HCT116 (cell line): ENCODE measurements at regions not wholly inside any gene's neighbourhood (a gene's known extent, or its start where the extent isn't known, plus 50 kb on each side); places are given as distances from the start of the nearest gene placed in this dataset.

Experiments used
- ATAC-seq: fragments of 200-7000 bp; cut with Tn5 transposase; 2 replicates; pipeline ENCODE4 v1.9.1; 2020; ENCODE audit warnings: mild to moderate bottlenecking, moderate library complexity
- BruUV-seq: library from RNA; stranded (reverse); fragments of 400-500 nt; replicated peaks from 2 replicates; lab custom pipeline; 2021; lab: Mats Ljungman, UMichigan
- CTCF ChIA-PET: fragments of 300-600 bp; sonication (Branson Sonifier 250); formaldehyde crosslinking; loops from one replicate; lab custom pipeline; 2021; ENCODE audit warnings: antibody characterized with exemption; lab: Charles Lee
- POLR2A ChIA-PET: fragments of 300-600, 350-600 bp; sonication (Branson Sonifier 250); formaldehyde crosslinking; loops from one replicate; lab custom pipeline; 2021; ENCODE audit warnings: antibody characterized with exemption; lab: Charles Lee
- RAD21 ChIA-PET, 2 experiments: fragments of 300-600 bp; sonication (Branson Sonifier 250); formaldehyde crosslinking; loops; one replicate each; lab custom pipeline; 2023; ENCODE audit warnings: low total read pairs in 2 of 2; ENCODE audit not compliant: uncharacterized antibody in 2 of 2, unreplicated experiment in 2 of 2, low non-redundant PET in 1 of 2; lab: Charles Lee
- DNase-seq: peaks from one replicate; pipeline ENCODE4 v3.0.0-alpha.2; 2010; ENCODE audit warnings: low read depth, low spot score
- H2AFZ ChIP-seq: fragments of 200-600 bp; shearing (Covaris generic), sonication (generic); 2 replicates; pipeline ENCODE4 v1.6.1; 2017; ENCODE audit warnings: low read depth, mixed run types, mixed read lengths, antibody characterized with exemption, low read length; ENCODE audit not compliant: poor library complexity, severe bottlenecking
- H3K27ac ChIP-seq: 2 replicates; pipeline ENCODE4 v1.5.1; 2012; ENCODE audit warnings: low read depth, low read length
- H3K27me3 ChIP-seq: fragments of 200-600 bp; sonication (generic); 2 replicates; pipeline ENCODE4 v1.6.1; 2016; ENCODE audit warnings: mixed run types, low read length, mixed read lengths; ENCODE audit not compliant: insufficient read depth
- H3K36me3 ChIP-seq, 2 experiments: fragments of 200-500 bp in 1 of 2; fragments of 200-600 bp in 1 of 2; sonication (Bioruptor generic) in 1 of 2; sonication (generic) in 1 of 2; 2 replicates each; pipeline versions ENCODE4 v1.5.1 to v1.6.1; 2014 to 2016; ENCODE audit warnings: low read length in 2 of 2, inconsistent platforms in 1 of 2, mixed read lengths in 1 of 2, mixed run types in 1 of 2; ENCODE audit not compliant: insufficient read depth in 2 of 2, control insufficient read depth in 1 of 2
- H3K4me1 ChIP-seq, 2 experiments: fragments of 200-600 bp in 1 of 2; sonication (generic) in 1 of 2; 2 replicates each; pipeline versions ENCODE4 v1.5.1 to v1.6.1; 2012 to 2017; ENCODE audit warnings: low read length in 2 of 2, inconsistent platforms in 1 of 2, mild to moderate bottlenecking in 1 of 2, mixed read lengths in 1 of 2, mixed run types in 1 of 2, moderate library complexity in 1 of 2; ENCODE audit not compliant: insufficient read depth in 2 of 2, control insufficient read depth in 1 of 2
- H3K4me2 ChIP-seq: fragments of 200-600 bp; sonication (generic); 2 replicates; pipeline ENCODE4 v1.6.1; 2017; ENCODE audit warnings: mixed run types, low read length, mixed read lengths
- H3K4me3 ChIP-seq, 2 experiments: fragments of 200-600 bp in 1 of 2; sonication (generic) in 1 of 2; replicated peaks in 1 of 2; 2 replicates each; pipeline ENCODE4 v1.5.1; 2011 to 2016; ENCODE audit warnings: low read length in 2 of 2, control low read depth in 1 of 2, low read depth in 1 of 2, mild to moderate bottlenecking in 1 of 2, mixed read lengths in 1 of 2, mixed run types in 1 of 2
- H3K79me2 ChIP-seq: fragments of 200-600 bp; sonication (generic); 2 replicates; pipeline ENCODE4 v1.6.1; 2017; ENCODE audit warnings: mild to moderate bottlenecking, mixed run types, low read length, moderate library complexity, mixed read lengths; ENCODE audit not compliant: insufficient read depth
- H3K9ac ChIP-seq: fragments of 200-600 bp; sonication (generic); 2 replicates; pipeline ENCODE4 v1.6.1; 2016; ENCODE audit warnings: low read length, mixed read lengths
- H3K9me2 ChIP-seq: fragments of 200-600 bp; sonication (generic), shearing (Covaris generic); 2 replicates; pipeline ENCODE4 v1.6.1; 2017; ENCODE audit warnings: mixed run types, mild to moderate bottlenecking, moderate library complexity; ENCODE audit not compliant: insufficient read depth
- H3K9me3 ChIP-seq, 2 experiments: fragments of 200-500 bp in 1 of 2; fragments of 200-600 bp in 1 of 2; sonication (Bioruptor generic) in 1 of 2; sonication (generic) in 1 of 2; 2 replicates each; pipeline ENCODE4 v1.6.1; 2014 to 2017; ENCODE audit warnings: low read length in 2 of 2, mixed read lengths in 2 of 2, inconsistent platforms in 1 of 2, low read depth in 1 of 2, mild to moderate bottlenecking in 1 of 2, mixed run types in 1 of 2, moderate library complexity in 1 of 2; ENCODE audit not compliant: control insufficient read depth in 1 of 2, insufficient read depth in 1 of 2
- H4K20me1 ChIP-seq: fragments of 200-600 bp; sonication (generic), shearing (Covaris generic); 2 replicates; pipeline ENCODE4 v1.6.1; 2017; ENCODE audit warnings: mixed run types, mild to moderate bottlenecking, moderate library complexity; ENCODE audit not compliant: insufficient read depth
- ATF3 ChIP-seq: IDR thresholded peaks from 2 replicates; pipeline ENCODE4 v1.6.1; 2012
- CBX3 ChIP-seq: IDR thresholded peaks from 2 replicates; pipeline ENCODE4 v1.6.1; 2012; ENCODE audit warnings: low read depth
- CEBPB ChIP-seq: IDR thresholded peaks from 2 replicates; pipeline ENCODE4 v1.6.1; 2012; ENCODE audit warnings: low read depth
- EGR1 ChIP-seq: IDR thresholded peaks from 2 replicates; pipeline ENCODE4 v1.6.1; 2012; ENCODE audit warnings: low read depth
- ELF1 ChIP-seq: IDR thresholded peaks from 2 replicates; pipeline ENCODE4 v1.6.1; 2012; ENCODE audit warnings: low read depth, borderline replicate concordance
- FOSL1 ChIP-seq: IDR thresholded peaks from 2 replicates; pipeline ENCODE4 v1.6.1; 2012; ENCODE audit warnings: low read depth
- MAX ChIP-seq: IDR thresholded peaks from 2 replicates; pipeline ENCODE4 v1.6.1; 2012
- POLR2A ChIP-seq: IDR thresholded peaks from 2 replicates; pipeline ENCODE4 v1.7.0; 2011; ENCODE audit warnings: borderline replicate concordance; ENCODE audit not compliant: insufficient read depth, insufficient read length; ENCODE audit errors: extremely low read depth
- POLR2AphosphoS5 ChIP-seq: IDR thresholded peaks from 2 replicates; pipeline ENCODE4 v1.6.1; 2011; ENCODE audit warnings: mild to moderate bottlenecking, low read depth, low read length, moderate library complexity
- RAD21 ChIP-seq: IDR thresholded peaks from 2 replicates; pipeline ENCODE4 v1.6.1; 2012; ENCODE audit warnings: low read depth, mild to moderate bottlenecking
- REST ChIP-seq: IDR thresholded peaks from 2 replicates; pipeline ENCODE4 v1.6.1; 2012; ENCODE audit warnings: low read depth
- SIN3A ChIP-seq: IDR thresholded peaks from 2 replicates; pipeline ENCODE4 v1.6.1; 2012; ENCODE audit warnings: low read depth
- SP1 ChIP-seq: IDR thresholded peaks from 2 replicates; pipeline ENCODE4 v1.6.1; 2012; ENCODE audit warnings: low read depth
- TCF7L2 ChIP-seq: IDR thresholded peaks from 2 replicates; pipeline ENCODE4 v1.7.0; 2011; ENCODE audit warnings: borderline replicate concordance, inconsistent platforms; ENCODE audit not compliant: insufficient read depth, insufficient read length; ENCODE audit errors: extremely low read depth
- ZBTB33 ChIP-seq: IDR thresholded peaks from 2 replicates; pipeline ENCODE4 v1.6.1; 2011; ENCODE audit warnings: mild to moderate bottlenecking, low read length, moderate library complexity; ENCODE audit not compliant: insufficient replicate concordance; ENCODE audit errors: extremely low read depth
- ZFX ChIP-seq: fragments of 450-650 bp; IDR thresholded peaks from 2 replicates; pipeline ENCODE4 v1.6.1; 2017
- ZNF274 ChIP-seq: fragments of 200-500 bp; sonication (Bioruptor generic); IDR thresholded peaks from 2 replicates; pipeline ENCODE4 v1.6.1; 2014; ENCODE audit warnings: mild to moderate bottlenecking, low read depth, low read length, inconsistent platforms
- intact Hi-C: fragments of 100-400 bp; cut with micrococcal nuclease; formaldehyde crosslinking; loops from 2 replicates; pipeline ENCODE4 v1.10.0; 2022

- H3K9me2 ChIP-seq: no peaks in the 10 kb centered on the region
- H3K4me3 ChIP-seq: no peak overlapping the region
- ATAC-seq (no peak), DNase-seq (no peak)
- no TSS peak for BruUV-seq
- H4K20me1 ChIP-seq: no peaks in the 10 kb centered on the region
- H3K27me3 ChIP-seq: no peaks in the 10 kb centered on the region
- ChIA-PET POLR2A (no interaction called here), CTCF (no interaction called here), RAD21 (no interaction called here)
- no peaks in the 10 kb centered on the region for H3K4me1 ChIP-seq
- H3K9ac ChIP-seq: no peak overlapping the region
- no peaks in the 10 kb centered on the region for H3K79me2 ChIP-seq
- H3K27ac ChIP-seq: no peak overlapping the region
- intact Hi-C loops: no loop called here
- peaks cover 0 to 10% of the 10 kb centered on the region in 2 experiments; a peak in 3 of 4 replicates for H3K9me3 ChIP-seq
- H3K36me3 ChIP-seq: no peaks in the 10 kb centered on the region
- H2AFZ ChIP-seq: no peak overlapping the region
- no peak overlapping the region for H3K4me2 ChIP-seq
- TF ChIP-seq CEBPB (no peak), MAX (no peak), ZBTB33 (no peak), FOSL1 (no peak), ELF1 (no peak), TCF7L2 (no peak), SP1 (no peak), POLR2A (no peak), CBX3 (no peak), RAD21 (no peak), ATF3 (no peak), POLR2AphosphoS5 (no peak), SIN3A (no peak), EGR1 (no peak), ZFX (no peak), ZNF274 (no peak), REST (no peak)
Measured at GRCh38 chr1:238492271-238492670, 601.5 kb upstream of the ZP4 start.
